Hematopoietic multipotent progenitor cell treated with erythropoietin and hydrocortisone succinate and interleukin-3 and kit ligand, for 15 days (in vitro differentiated cells): ENCODE measurements at regions not wholly inside any gene's neighbourhood (a gene's known extent, or its start where the extent isn't known, plus 50 kb on each side); places are given as distances from the start of the nearest gene placed in this dataset.
"Not testable (repeated sequence)": the region's sequence is repeated elsewhere in the genome, so short reads cannot be mapped to it uniquely, and the experiment has no call there.

Source experiments
- DNase-seq: peaks from one replicate; pipeline ENCODE4 v3.0.0-alpha.2; 2015; ENCODE audit warnings: low spot score

- no peak for DNase-seq
Observed at GRCh38 chr6:134553936-134554335, 236.0 kb upstream of the SGK1 start.

GRCh38 chr6:134551245-134551960 lies 233.5 kb upstream of the SGK1 start:
- DNase-seq: no peak

GRCh38 chr6:134550604-134551003 lies 232.7 kb upstream of the SGK1 start:
- no peak for DNase-seq

- no peak for DNase-seq
Observed at GRCh38 chr6:134549854-134550253, 231.9 kb upstream of the SGK1 start.

- no peak for DNase-seq
Observed at GRCh38 chr6:134546962-134547645, 229.2 kb upstream of the SGK1 start.

- DNase-seq: no peak
Observed at GRCh38 chr6:134544737-134545136, 226.8 kb upstream of the SGK1 start.

- no peak for DNase-seq
Observed at GRCh38 chr6:134543128-134543527, 225.2 kb upstream of the SGK1 start.

- no peak for DNase-seq
Observed at GRCh38 chr6:134541001-134541400, 223.1 kb upstream of the SGK1 start.

- no peak for DNase-seq
Observed at GRCh38 chr6:134539865-134540323, 222.0 kb upstream of the SGK1 start.

GRCh38 chr6:134537765-134538164 lies 219.9 kb upstream of the SGK1 start:
- not testable (repeated sequence) for DNase-seq

GRCh38 chr6:134537146-134537555 lies 219.2 kb upstream of the SGK1 start:
- no peak for DNase-seq

- no peak for DNase-seq
Observed at GRCh38 chr6:134535831-134536230, 217.9 kb upstream of the SGK1 start.

- no peak for DNase-seq
Observed at GRCh38 chr6:134534708-134535149, 216.8 kb upstream of the SGK1 start.

GRCh38 chr6:134533991-134534390 lies 216.1 kb upstream of the SGK1 start:
- no peak for DNase-seq

- no peak for DNase-seq
Observed at GRCh38 chr6:134532694-134533624, 215.0 kb upstream of the SGK1 start.

- no peak for DNase-seq
Observed at GRCh38 chr6:134531611-134532010, 213.7 kb upstream of the SGK1 start.

GRCh38 chr6:134531188-134531551 lies 213.3 kb upstream of the SGK1 start:
- DNase-seq: no peak

- DNase-seq: no peak
Observed at GRCh38 chr6:134529921-134530320, 212.0 kb upstream of the SGK1 start.

GRCh38 chr6:134529305-134529704 lies 211.4 kb upstream of the SGK1 start:
- no peak for DNase-seq

GRCh38 chr6:134527108-134527787 lies 209.3 kb upstream of the SGK1 start:
- no peak for DNase-seq

- DNase-seq: no peak
Observed at GRCh38 chr6:134525190-134525868, 207.4 kb upstream of the SGK1 start.
